GM10266 (cell line): ENCODE measurements at regions not wholly inside any gene's neighbourhood (a gene's known extent, or its start where the extent isn't known, plus 50 kb on each side); places are given as distances from the start of the nearest gene placed in this dataset.

Source experiments
- DNase-seq: peaks from one replicate; pipeline ENCODE4 v3.0.0; 2012; ENCODE audit errors: extremely low spot score
- CTCF ChIP-seq: IDR thresholded peaks from 2 replicates; pipeline ENCODE4 v1.5.1; 2012; ENCODE audit warnings: mild to moderate bottlenecking, low read depth; ENCODE audit not compliant: control insufficient read depth, insufficient read depth; ENCODE audit errors: missing control alignments

- DNase-seq, result no peak
- TF ChIP-seq CTCF, result no peak
Measured at GRCh38 chr22:48445113-48445827, 1382.4 kb downstream of the BRD1 start.

GRCh38 chr22:48444320-48445112, 1383.2 kb downstream of the BRD1 start:
- TF ChIP-seq CTCF, result no peak
- no peak for DNase-seq

- TF ChIP-seq CTCF, result no peak
- no peak for DNase-seq
Measured at GRCh38 chr22:48443680-48444079, 1384.0 kb downstream of the BRD1 start.

- no peak for DNase-seq
- no peak for TF ChIP-seq CTCF
Measured at GRCh38 chr22:48442663-48443062, 1385.0 kb downstream of the BRD1 start.

- no peak for DNase-seq
- no peak for TF ChIP-seq CTCF
Measured at GRCh38 chr22:48441553-48441850, 1386.2 kb downstream of the BRD1 start.

GRCh38 chr22:48440673-48441552, 1386.8 kb downstream of the BRD1 start:
- no peak for TF ChIP-seq CTCF
- no peak for DNase-seq

- no peak for TF ChIP-seq CTCF
- no peak for DNase-seq
Measured at GRCh38 chr22:48440176-48440575, 1387.5 kb downstream of the BRD1 start.
